G401.6 (cell line): ENCODE measurements at regions not wholly inside any gene's neighbourhood (a gene's known extent, or its start where the extent isn't known, plus 50 kb on each side); places are given as distances from the start of the nearest gene placed in this dataset.

Source experiments
- FAIRE-seq: peaks from 2 replicates; lab custom pipeline; 2012; peaks lifted over from hg19 to GRCh38; lab: Jason Lieb, UNC

DNA sequence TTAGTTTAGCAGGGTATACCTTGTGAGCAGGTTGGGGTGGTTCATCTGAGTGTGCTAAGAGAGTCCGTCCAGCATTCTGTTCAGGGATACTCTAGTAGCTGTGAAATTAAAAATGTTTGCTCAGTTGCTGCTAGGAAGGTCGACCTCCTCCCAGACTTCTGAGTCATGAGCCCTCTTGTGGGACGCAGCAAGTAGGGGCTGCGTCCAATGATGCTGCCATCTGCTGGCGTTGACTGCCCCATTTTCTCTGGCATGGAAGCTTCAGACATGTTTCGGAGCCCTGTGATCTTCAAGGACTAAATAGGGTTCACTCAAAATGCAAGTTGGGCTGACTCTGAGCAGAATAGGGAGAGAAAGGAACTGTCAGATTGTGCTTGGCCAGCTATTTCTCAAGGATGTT is 201.0 kb upstream of the ARSJ start:
- FAIRE-seq, result no peak

DNA sequence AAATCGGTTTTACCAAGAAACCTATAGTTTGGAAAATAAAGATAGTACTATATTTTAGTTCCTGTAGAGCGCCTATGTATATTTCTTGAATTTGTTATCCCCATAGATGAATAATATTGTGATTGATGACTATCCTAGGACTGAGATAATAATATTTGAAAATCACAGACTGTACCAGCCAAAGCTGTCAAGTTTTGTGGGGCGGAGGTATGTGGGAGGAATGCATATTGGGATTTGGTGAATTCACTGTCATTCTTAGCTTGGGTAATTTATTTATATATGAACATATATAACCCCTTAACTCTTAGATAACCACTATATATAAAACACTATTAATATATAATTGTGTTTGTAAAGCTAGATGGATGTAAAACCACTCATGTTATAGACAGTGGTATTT is 205.5 kb upstream of the ARSJ start:
- no peak for FAIRE-seq

- FAIRE-seq, result no peak
Measured at GRCh38 chr4:114187592-114187991, 208.1 kb upstream of the ARSJ start.

GRCh38 chr4:114191496-114191895 is 212.0 kb upstream of the ARSJ start:
- FAIRE-seq, result no peak

- FAIRE-seq, result no peak
Measured at GRCh38 chr4:114192854-114193253, 213.4 kb upstream of the ARSJ start.

DNA sequence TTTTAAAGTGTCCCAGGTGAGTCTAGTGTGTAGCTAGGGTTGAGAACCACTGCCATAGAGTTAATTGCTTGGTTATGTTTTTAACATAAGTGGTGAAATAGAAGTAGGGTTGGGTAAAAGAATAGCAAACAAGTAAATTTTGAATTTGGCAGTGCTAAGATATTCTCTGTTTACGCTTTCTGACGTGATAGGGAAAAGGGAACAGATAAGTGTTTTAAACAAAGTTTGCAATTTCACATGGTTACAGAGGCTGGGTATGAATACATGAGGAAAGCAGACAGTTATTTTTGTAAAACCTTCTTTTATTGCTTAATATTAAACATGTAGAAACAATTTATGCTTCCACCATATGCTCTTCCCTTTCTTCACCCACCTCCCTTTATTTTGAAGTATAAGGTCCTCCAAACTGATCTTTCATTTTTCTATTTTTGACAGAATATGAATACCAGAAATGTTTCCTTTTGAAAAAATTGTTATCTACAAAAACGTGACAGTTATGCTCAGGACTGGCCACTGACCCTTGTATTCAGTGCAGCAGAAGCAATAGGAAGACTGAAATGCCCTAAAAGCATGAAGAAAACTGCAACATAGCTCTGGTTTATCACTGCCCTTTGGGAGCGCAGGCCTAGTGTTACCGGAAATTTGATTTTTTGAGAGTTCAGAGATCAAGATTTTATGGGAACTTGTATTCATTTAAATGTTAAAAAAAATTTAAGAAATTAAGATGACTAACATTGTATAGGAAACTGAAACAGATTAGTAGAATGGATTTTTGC is 214.4 kb upstream of the ARSJ start:
- FAIRE-seq, result no peak

- no peak for FAIRE-seq
Measured at GRCh38 chr4:114196606-114197005, 217.2 kb upstream of the ARSJ start.

DNA sequence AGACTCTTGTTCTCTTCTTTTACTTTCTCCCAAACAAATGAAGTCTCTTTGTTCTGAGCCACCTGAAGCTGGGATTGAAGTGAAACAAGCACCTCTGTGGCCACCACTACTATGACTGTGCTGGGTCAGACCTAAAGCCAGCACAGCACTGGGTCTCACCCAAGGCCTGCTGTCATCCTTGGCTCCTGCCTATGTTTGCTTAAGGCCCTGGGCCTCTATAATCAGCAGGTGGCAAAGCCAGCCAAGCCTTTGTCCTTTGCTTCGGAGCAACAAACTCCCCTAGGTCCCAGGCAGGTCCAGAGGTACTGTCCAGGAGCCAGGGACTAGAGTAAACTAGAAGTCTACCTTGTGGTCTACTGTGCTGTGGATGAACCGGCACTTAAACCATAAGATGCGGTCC is 220.6 kb upstream of the ARSJ start:
- no peak for FAIRE-seq

GRCh38 chr4:114205261-114205660 is 225.8 kb upstream of the ARSJ start:
- no peak for FAIRE-seq

DNA sequence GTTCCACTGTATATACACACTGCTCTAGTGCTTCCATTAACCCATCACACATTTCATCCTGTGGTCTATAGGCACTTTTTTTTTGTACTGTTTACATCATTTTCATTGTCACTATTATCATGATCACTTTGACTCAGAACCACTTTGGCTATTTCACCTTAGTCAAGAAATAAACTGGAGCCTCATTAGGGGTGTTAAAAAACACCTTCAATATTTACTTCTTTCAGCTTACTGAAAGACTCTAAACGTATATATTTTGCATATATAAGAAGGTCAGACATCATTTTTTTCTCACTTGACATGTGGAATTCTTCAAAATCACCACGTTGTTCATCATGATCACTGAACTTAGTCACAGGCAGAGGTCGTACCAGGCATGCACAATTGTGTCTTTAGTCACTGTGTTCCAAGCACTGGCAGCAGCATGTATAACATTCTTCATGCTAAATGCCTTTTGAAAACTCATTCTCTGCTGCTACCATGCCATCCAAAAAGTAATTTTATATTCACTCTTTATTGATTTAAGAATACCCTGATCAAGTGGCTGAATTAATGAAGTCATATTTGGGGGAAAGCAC is 229.2 kb upstream of the ARSJ start:
- no peak for FAIRE-seq

GRCh38 chr4:114209584-114209983 is 230.1 kb upstream of the ARSJ start:
- FAIRE-seq, result no peak

GRCh38 chr4:114211556-114211955 is 232.1 kb upstream of the ARSJ start:
- no peak for FAIRE-seq

- FAIRE-seq, result no peak
Measured at GRCh38 chr4:114217150-114217817, 237.8 kb upstream of the ARSJ start.

DNA sequence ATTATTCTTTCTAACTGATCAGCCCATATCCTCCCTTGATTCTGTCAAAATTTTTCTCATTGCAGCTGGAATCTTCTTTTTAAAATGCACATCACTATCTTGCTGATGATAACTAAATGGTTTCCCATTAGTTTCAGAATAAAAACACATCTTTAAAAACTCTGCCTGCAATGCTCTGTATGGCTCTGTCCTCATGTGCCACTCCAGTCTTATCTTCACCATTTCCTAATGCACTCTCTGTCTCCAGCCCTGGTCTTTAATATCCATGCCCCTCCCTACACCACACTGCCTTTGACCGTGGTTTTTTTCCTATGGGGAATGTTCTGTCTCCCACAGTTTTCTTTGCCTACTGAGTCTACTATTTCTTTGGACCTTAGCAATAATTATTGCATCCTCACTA is 244.1 kb upstream of the ARSJ start:
- no peak for FAIRE-seq

- FAIRE-seq, result no peak
Measured at GRCh38 chr4:114225436-114225835, 246.0 kb upstream of the ARSJ start.

DNA sequence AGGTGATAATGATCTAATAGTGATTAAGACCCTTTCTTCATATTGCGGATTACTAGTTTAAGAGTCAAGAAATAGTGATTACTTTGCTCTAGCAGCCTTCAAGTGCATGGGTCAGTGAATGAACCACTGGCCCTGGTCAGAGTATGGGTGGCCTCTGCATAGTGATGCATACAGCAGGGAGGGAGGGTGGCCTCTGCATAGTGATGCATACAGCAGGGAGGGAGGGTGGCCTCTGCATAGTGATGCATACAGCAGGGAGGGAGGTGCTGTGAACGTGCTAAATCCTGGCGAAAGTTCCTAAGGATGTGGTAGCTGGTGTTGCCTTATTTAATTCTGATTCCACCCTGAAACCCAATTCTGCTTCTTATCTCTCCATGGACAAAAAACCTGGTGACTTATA is 246.7 kb upstream of the ARSJ start:
- no peak for FAIRE-seq

DNA sequence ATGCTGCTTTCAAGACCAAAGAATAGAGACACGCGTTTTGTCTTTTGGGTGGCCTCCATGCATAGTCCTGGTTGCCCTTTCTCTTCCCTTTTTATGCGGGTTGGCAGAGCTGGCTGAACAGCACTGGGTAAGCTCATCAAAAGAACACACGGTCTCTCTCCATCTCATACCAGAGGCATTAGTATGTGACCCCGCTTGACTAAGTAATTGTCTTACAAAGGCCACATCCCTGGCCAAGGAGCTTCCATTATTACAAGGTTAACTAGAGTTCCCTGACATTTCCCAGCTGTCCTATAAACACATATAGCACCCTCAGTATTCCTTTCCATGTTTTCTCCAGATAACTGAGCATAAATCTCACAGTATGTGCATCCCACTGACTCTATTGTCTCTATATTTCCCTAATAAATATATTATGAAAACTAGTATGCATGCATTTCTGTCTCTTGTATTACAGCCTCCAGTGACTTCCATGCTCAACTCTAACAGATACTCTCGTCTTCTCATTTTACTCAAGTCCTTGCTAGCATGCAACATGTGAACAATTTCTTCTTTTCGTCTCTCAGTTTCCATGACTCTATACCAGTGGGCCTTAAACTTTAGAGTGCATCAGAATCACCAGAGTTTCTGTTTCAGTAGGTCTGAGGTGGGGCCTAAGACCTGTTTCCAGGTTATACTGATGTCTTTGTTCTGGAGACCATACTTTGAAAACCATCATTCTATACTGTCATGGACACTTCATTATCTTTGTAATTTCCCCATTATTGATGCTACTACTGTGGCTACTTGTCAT is 247.7 kb upstream of the ARSJ start:
- no peak for FAIRE-seq

- no peak for FAIRE-seq
Measured at GRCh38 chr4:114229706-114230105, 250.3 kb upstream of the ARSJ start.

DNA sequence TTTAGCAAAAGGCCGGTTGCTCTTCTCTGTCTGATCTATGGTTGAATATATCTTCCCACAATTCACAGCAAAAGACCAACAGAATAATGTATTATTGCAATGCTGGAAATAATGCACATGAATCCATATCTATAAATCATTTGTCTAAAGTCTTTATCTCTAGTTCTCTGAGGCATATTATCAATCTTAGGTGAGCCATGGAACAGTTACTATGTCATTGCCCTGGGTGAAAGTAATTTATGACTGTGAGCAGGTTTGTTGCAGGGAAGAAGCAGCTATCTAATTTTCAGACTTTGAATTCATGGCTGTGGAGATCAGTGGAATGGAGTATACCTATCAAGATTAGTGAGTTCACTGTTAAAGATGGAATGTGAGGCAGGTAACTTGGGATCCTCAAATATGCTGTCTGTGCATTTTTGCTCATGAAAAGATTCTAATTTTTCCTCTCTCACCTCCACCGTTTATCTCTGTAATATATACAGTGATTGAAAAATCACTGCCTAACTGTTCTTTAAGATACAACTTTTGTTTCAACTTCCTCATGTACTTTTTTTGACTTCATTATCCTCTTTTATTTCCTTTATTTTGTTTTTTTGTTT is 256.8 kb upstream of the ARSJ start:
- no peak for FAIRE-seq

GRCh38 chr4:114237997-114238396 is 258.6 kb upstream of the ARSJ start:
- no peak for FAIRE-seq

DNA sequence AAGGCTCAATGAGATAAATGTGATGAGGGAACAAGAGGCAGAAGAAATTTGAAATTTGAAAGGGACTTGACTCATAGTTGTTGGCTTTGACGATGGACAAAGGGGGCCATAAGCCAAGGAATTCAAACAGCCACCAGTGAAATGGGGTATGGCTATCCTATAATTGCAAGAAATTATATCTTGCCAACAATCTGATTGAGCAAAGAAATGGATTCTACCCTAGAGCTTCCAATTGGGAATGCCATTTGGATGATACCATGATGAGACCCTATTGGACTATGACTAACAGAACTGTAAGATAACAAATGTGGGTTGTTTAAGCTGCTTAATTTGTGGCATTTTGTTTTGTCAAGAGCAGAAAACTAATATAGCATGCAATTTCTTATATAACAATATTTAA is 270.1 kb upstream of the ARSJ start:
- no peak for FAIRE-seq

GRCh38 chr4:114249976-114250375 is 270.5 kb upstream of the ARSJ start:
- FAIRE-seq, result no peak
